Erythroblast (primary cell): ENCODE measurements at regions not wholly inside any gene's neighbourhood (a gene's known extent, or its start where the extent isn't known, plus 50 kb on each side); places are given as distances from the start of the nearest gene placed in this dataset.
"Not testable (repeated sequence)": the region's sequence is repeated elsewhere in the genome, so short reads cannot be mapped to it uniquely, and the experiment has no call there.

Source experiments
- DNase-seq, 2 experiments: peaks; one replicate each; lab custom pipeline; 2025; lab: John Stamatoyannopoulos, UW
- GATA1 ChIP-seq: IDR thresholded peaks from 2 replicates; pipeline ENCODE4 v1.6.1; 2011; ENCODE audit warnings: low read depth, mild to moderate bottlenecking, control low read depth, low read length, moderate library complexity
- POLR2A ChIP-seq: IDR thresholded peaks from 2 replicates; pipeline ENCODE4 v1.6.1; 2011; ENCODE audit warnings: mild to moderate bottlenecking, low read length

- DNase-seq: no peak
- TF ChIP-seq POLR2A (no peak), GATA1 (no peak)
Observed at GRCh38 chr17:71842986-71843385, 277.8 kb upstream of the SOX9 start.

- TF ChIP-seq GATA1 (no peak), POLR2A (no peak)
- DNase-seq: no peak
Observed at GRCh38 chr17:71845337-71845736, 275.5 kb upstream of the SOX9 start.

GRCh38 chr17:71846561-71847110 lies 274.2 kb upstream of the SOX9 start:
- no peak for DNase-seq
- TF ChIP-seq POLR2A: no peak
- TF ChIP-seq GATA1: no peak

- TF ChIP-seq POLR2A: no peak
- no peak for TF ChIP-seq GATA1
- DNase-seq: no peak
Observed at GRCh38 chr17:71849783-71850768, 270.7 kb upstream of the SOX9 start.

- TF ChIP-seq POLR2A (no peak), GATA1 (no peak)
- no peak for DNase-seq
Observed at GRCh38 chr17:71850812-71851211, 270.0 kb upstream of the SOX9 start.

- no peak for DNase-seq
Observed at GRCh38 chr17:71855010-71855409, 265.8 kb upstream of the SOX9 start.

GRCh38 chr17:71864755-71865154 lies 256.1 kb upstream of the SOX9 start:
- no peak for TF ChIP-seq POLR2A
- no peak for TF ChIP-seq GATA1
- no peak for DNase-seq

More at GRCh38 chr17:71855010-71855409, 265.8 kb upstream of the SOX9 start:
- TF ChIP-seq POLR2A (no peak), GATA1 (no peak)

- no peak for TF ChIP-seq POLR2A
- no peak for TF ChIP-seq GATA1
- DNase-seq: no peak
Observed at GRCh38 chr17:71866095-71866494, 254.7 kb upstream of the SOX9 start.

GRCh38 chr17:71869293-71869692 lies 251.5 kb upstream of the SOX9 start:
- no peak for DNase-seq
- no peak for TF ChIP-seq POLR2A
- no peak for TF ChIP-seq GATA1

GRCh38 chr17:71869841-71870545 lies 250.8 kb upstream of the SOX9 start:
- no peak for TF ChIP-seq POLR2A
- no peak for TF ChIP-seq GATA1
- DNase-seq: no peak

GRCh38 chr17:71870546-71870862 lies 250.3 kb upstream of the SOX9 start:
- no peak for TF ChIP-seq GATA1
- no peak for TF ChIP-seq POLR2A
- DNase-seq: no peak

- TF ChIP-seq POLR2A (no peak), GATA1 (no peak)
- no peak for DNase-seq
Observed at GRCh38 chr17:71872843-71873485, 247.9 kb upstream of the SOX9 start.

- DNase-seq: not testable (repeated sequence)
Observed at GRCh38 chr17:71874773-71875172, 246.0 kb upstream of the SOX9 start.

- no peak for DNase-seq
- TF ChIP-seq POLR2A: no peak
- TF ChIP-seq GATA1: no peak
Observed at GRCh38 chr17:71878271-71878670, 242.5 kb upstream of the SOX9 start.
